HCT116 (cell line): ENCODE measurements at regions not wholly inside any gene's neighbourhood (a gene's known extent, or its start where the extent isn't known, plus 50 kb on each side); places are given as distances from the start of the nearest gene placed in this dataset.

Source experiments
- ATAC-seq: fragments of 200-7000 bp; cut with Tn5 transposase; 2 replicates; pipeline ENCODE4 v1.9.1; 2020; ENCODE audit warnings: mild to moderate bottlenecking, moderate library complexity
- BruUV-seq: library from RNA; stranded (reverse); fragments of 400-500 nt; replicated peaks from 2 replicates; lab custom pipeline; 2021; lab: Mats Ljungman, UMichigan
- CTCF ChIA-PET: fragments of 300-600 bp; sonication (Branson Sonifier 250); formaldehyde crosslinking; loops from one replicate; lab custom pipeline; 2021; ENCODE audit warnings: antibody characterized with exemption; lab: Charles Lee
- POLR2A ChIA-PET: fragments of 300-600, 350-600 bp; sonication (Branson Sonifier 250); formaldehyde crosslinking; loops from one replicate; lab custom pipeline; 2021; ENCODE audit warnings: antibody characterized with exemption; lab: Charles Lee
- RAD21 ChIA-PET, 2 experiments: fragments of 300-600 bp; sonication (Branson Sonifier 250); formaldehyde crosslinking; loops; one replicate each; lab custom pipeline; 2023; ENCODE audit warnings: low total read pairs in 2 of 2; ENCODE audit not compliant: uncharacterized antibody in 2 of 2, unreplicated experiment in 2 of 2, low non-redundant PET in 1 of 2; lab: Charles Lee
- DNase-seq: peaks from one replicate; pipeline ENCODE4 v3.0.0-alpha.2; 2010; ENCODE audit warnings: low read depth, low spot score
- H2AFZ ChIP-seq: fragments of 200-600 bp; shearing (Covaris generic), sonication (generic); 2 replicates; pipeline ENCODE4 v1.6.1; 2017; ENCODE audit warnings: low read depth, mixed run types, mixed read lengths, antibody characterized with exemption, low read length; ENCODE audit not compliant: poor library complexity, severe bottlenecking
- H3K27ac ChIP-seq: 2 replicates; pipeline ENCODE4 v1.5.1; 2012; ENCODE audit warnings: low read depth, low read length
- H3K27me3 ChIP-seq: fragments of 200-600 bp; sonication (generic); 2 replicates; pipeline ENCODE4 v1.6.1; 2016; ENCODE audit warnings: mixed run types, low read length, mixed read lengths; ENCODE audit not compliant: insufficient read depth
- H3K36me3 ChIP-seq, 2 experiments: fragments of 200-500 bp in 1 of 2; fragments of 200-600 bp in 1 of 2; sonication (Bioruptor generic) in 1 of 2; sonication (generic) in 1 of 2; 2 replicates each; pipeline versions ENCODE4 v1.5.1 to v1.6.1; 2014 to 2016; ENCODE audit warnings: low read length in 2 of 2, inconsistent platforms in 1 of 2, mixed read lengths in 1 of 2, mixed run types in 1 of 2; ENCODE audit not compliant: insufficient read depth in 2 of 2, control insufficient read depth in 1 of 2
- H3K4me1 ChIP-seq, 2 experiments: fragments of 200-600 bp in 1 of 2; sonication (generic) in 1 of 2; 2 replicates each; pipeline versions ENCODE4 v1.5.1 to v1.6.1; 2012 to 2017; ENCODE audit warnings: low read length in 2 of 2, inconsistent platforms in 1 of 2, mild to moderate bottlenecking in 1 of 2, mixed read lengths in 1 of 2, mixed run types in 1 of 2, moderate library complexity in 1 of 2; ENCODE audit not compliant: insufficient read depth in 2 of 2, control insufficient read depth in 1 of 2
- H3K4me2 ChIP-seq: fragments of 200-600 bp; sonication (generic); 2 replicates; pipeline ENCODE4 v1.6.1; 2017; ENCODE audit warnings: mixed run types, low read length, mixed read lengths
- H3K4me3 ChIP-seq, 2 experiments: fragments of 200-600 bp in 1 of 2; sonication (generic) in 1 of 2; replicated peaks in 1 of 2; 2 replicates each; pipeline ENCODE4 v1.5.1; 2011 to 2016; ENCODE audit warnings: low read length in 2 of 2, control low read depth in 1 of 2, low read depth in 1 of 2, mild to moderate bottlenecking in 1 of 2, mixed read lengths in 1 of 2, mixed run types in 1 of 2
- H3K79me2 ChIP-seq: fragments of 200-600 bp; sonication (generic); 2 replicates; pipeline ENCODE4 v1.6.1; 2017; ENCODE audit warnings: mild to moderate bottlenecking, mixed run types, low read length, moderate library complexity, mixed read lengths; ENCODE audit not compliant: insufficient read depth
- H3K9ac ChIP-seq: fragments of 200-600 bp; sonication (generic); 2 replicates; pipeline ENCODE4 v1.6.1; 2016; ENCODE audit warnings: low read length, mixed read lengths
- H3K9me2 ChIP-seq: fragments of 200-600 bp; sonication (generic), shearing (Covaris generic); 2 replicates; pipeline ENCODE4 v1.6.1; 2017; ENCODE audit warnings: mixed run types, mild to moderate bottlenecking, moderate library complexity; ENCODE audit not compliant: insufficient read depth
- H3K9me3 ChIP-seq, 2 experiments: fragments of 200-500 bp in 1 of 2; fragments of 200-600 bp in 1 of 2; sonication (Bioruptor generic) in 1 of 2; sonication (generic) in 1 of 2; 2 replicates each; pipeline ENCODE4 v1.6.1; 2014 to 2017; ENCODE audit warnings: low read length in 2 of 2, mixed read lengths in 2 of 2, inconsistent platforms in 1 of 2, low read depth in 1 of 2, mild to moderate bottlenecking in 1 of 2, mixed run types in 1 of 2, moderate library complexity in 1 of 2; ENCODE audit not compliant: control insufficient read depth in 1 of 2, insufficient read depth in 1 of 2
- H4K20me1 ChIP-seq: fragments of 200-600 bp; sonication (generic), shearing (Covaris generic); 2 replicates; pipeline ENCODE4 v1.6.1; 2017; ENCODE audit warnings: mixed run types, mild to moderate bottlenecking, moderate library complexity; ENCODE audit not compliant: insufficient read depth
- CBX3 ChIP-seq: IDR thresholded peaks from 2 replicates; pipeline ENCODE4 v1.6.1; 2012; ENCODE audit warnings: low read depth
- CEBPB ChIP-seq: IDR thresholded peaks from 2 replicates; pipeline ENCODE4 v1.6.1; 2012; ENCODE audit warnings: low read depth
- ELF1 ChIP-seq: IDR thresholded peaks from 2 replicates; pipeline ENCODE4 v1.6.1; 2012; ENCODE audit warnings: low read depth, borderline replicate concordance
- EZH2 ChIP-seq: fragments of 200-600 bp; sonication (generic); IDR thresholded peaks from 2 replicates; pipeline ENCODE4 v1.6.1; 2017; ENCODE audit warnings: antibody characterized with exemption, mixed run types
- JUND ChIP-seq: IDR thresholded peaks from 2 replicates; pipeline ENCODE4 v1.6.1; 2012
- MAX ChIP-seq: IDR thresholded peaks from 2 replicates; pipeline ENCODE4 v1.6.1; 2012
- POLR2A ChIP-seq: IDR thresholded peaks from 2 replicates; pipeline ENCODE4 v1.7.0; 2011; ENCODE audit warnings: borderline replicate concordance; ENCODE audit not compliant: insufficient read depth, insufficient read length; ENCODE audit errors: extremely low read depth
- POLR2AphosphoS5 ChIP-seq: IDR thresholded peaks from 2 replicates; pipeline ENCODE4 v1.6.1; 2011; ENCODE audit warnings: mild to moderate bottlenecking, low read depth, low read length, moderate library complexity
- SP1 ChIP-seq: IDR thresholded peaks from 2 replicates; pipeline ENCODE4 v1.6.1; 2012; ENCODE audit warnings: low read depth
- SRF ChIP-seq: IDR thresholded peaks from 2 replicates; pipeline ENCODE4 v1.6.1; 2012; ENCODE audit warnings: low read depth
- TCF7L2 ChIP-seq: IDR thresholded peaks from 2 replicates; pipeline ENCODE4 v1.7.0; 2011; ENCODE audit warnings: borderline replicate concordance, inconsistent platforms; ENCODE audit not compliant: insufficient read depth, insufficient read length; ENCODE audit errors: extremely low read depth
- YY1 ChIP-seq: IDR thresholded peaks from 2 replicates; pipeline ENCODE4 v1.6.1; 2011; ENCODE audit warnings: low read length, low read depth, moderate library complexity, mild to moderate bottlenecking; ENCODE audit not compliant: insufficient replicate concordance; ENCODE audit errors: extremely low read depth
- ZNF274 ChIP-seq: fragments of 200-500 bp; sonication (Bioruptor generic); IDR thresholded peaks from 2 replicates; pipeline ENCODE4 v1.6.1; 2014; ENCODE audit warnings: mild to moderate bottlenecking, low read depth, low read length, inconsistent platforms
- intact Hi-C: fragments of 100-400 bp; cut with micrococcal nuclease; formaldehyde crosslinking; loops from 2 replicates; pipeline ENCODE4 v1.10.0; 2022
- TF ChIP-seq, protein P1 (sequence below), 3 experiments: fragments of 200-600 bp in 1 of 3; sonication (generic) in 1 of 3; IDR thresholded peaks in 2 of 3; conservative IDR thresholded peaks in 1 of 3; 2 replicates each; pipeline ENCODE4 v1.5.1; 2012 to 2017; ENCODE audit warnings: low read depth in 2 of 3, low read length in 2 of 3, antibody characterized with exemption in 1 of 3, borderline replicate concordance in 1 of 3, control low read depth in 1 of 3, mild to moderate bottlenecking in 1 of 3, mixed read lengths in 1 of 3, mixed run types in 1 of 3, moderate library complexity in 1 of 3; ENCODE audit not compliant: insufficient read depth in 1 of 3

- Histone ChIP-seq H3K27me3 (no peaks in the 10 kb centered on the region), H3K27ac (no peak overlapping the region), H3K9me2 (no peaks in the 10 kb centered on the region), H3K79me2 (no peaks in the 10 kb centered on the region), H2AFZ (no peak overlapping the region), H3K36me3 (no peaks in the 10 kb centered on the region), H3K4me3 (no peak overlapping the region), H3K9ac (no peak overlapping the region), H3K9me3 (peaks cover 0 to 14% of the 10 kb centered on the region in 2 experiments; a peak in 2 of 4 replicates), H3K4me2 (no peak overlapping the region), H4K20me1 (no peaks in the 10 kb centered on the region), H3K4me1 (no peaks in the 10 kb centered on the region)
- DNase-seq (no peak), ATAC-seq (no peak)
- BruUV-seq = no TSS peak
- intact Hi-C loops = no loop called here
- ChIA-PET RAD21 (no interaction called here), CTCF (no interaction called here), POLR2A (no interaction called here)
- no peak for TF ChIP-seq JUND
- TF ChIP-seq SP1 = no peak
- no peak for TF ChIP-seq SRF
- TF ChIP-seq CEBPB = no peak
- TF ChIP-seq EZH2 = no peak
- TF ChIP-seq MAX = no peak
- TF ChIP-seq POLR2A = no peak
- TF ChIP-seq, protein P1, sequence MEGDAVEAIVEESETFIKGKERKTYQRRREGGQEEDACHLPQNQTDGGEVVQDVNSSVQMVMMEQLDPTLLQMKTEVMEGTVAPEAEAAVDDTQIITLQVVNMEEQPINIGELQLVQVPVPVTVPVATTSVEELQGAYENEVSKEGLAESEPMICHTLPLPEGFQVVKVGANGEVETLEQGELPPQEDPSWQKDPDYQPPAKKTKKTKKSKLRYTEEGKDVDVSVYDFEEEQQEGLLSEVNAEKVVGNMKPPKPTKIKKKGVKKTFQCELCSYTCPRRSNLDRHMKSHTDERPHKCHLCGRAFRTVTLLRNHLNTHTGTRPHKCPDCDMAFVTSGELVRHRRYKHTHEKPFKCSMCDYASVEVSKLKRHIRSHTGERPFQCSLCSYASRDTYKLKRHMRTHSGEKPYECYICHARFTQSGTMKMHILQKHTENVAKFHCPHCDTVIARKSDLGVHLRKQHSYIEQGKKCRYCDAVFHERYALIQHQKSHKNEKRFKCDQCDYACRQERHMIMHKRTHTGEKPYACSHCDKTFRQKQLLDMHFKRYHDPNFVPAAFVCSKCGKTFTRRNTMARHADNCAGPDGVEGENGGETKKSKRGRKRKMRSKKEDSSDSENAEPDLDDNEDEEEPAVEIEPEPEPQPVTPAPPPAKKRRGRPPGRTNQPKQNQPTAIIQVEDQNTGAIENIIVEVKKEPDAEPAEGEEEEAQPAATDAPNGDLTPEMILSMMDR (IDR thresholded peaks at IDR 0.05 in 2 of 3, conservative IDR thresholded peaks at IDR 0.05 in 1 of 3; ENCODE audit: borderline replicate concordance in 1 of 3, insufficient read depth in 1 of 3, low read depth in 2 of 3, low read length in 2 of 3) = no peak
- TF ChIP-seq TCF7L2 = no peak
Measured at GRCh38 chr2:13485256-13485655, 768.5 kb downstream of the TRIB2 start.

DNA sequence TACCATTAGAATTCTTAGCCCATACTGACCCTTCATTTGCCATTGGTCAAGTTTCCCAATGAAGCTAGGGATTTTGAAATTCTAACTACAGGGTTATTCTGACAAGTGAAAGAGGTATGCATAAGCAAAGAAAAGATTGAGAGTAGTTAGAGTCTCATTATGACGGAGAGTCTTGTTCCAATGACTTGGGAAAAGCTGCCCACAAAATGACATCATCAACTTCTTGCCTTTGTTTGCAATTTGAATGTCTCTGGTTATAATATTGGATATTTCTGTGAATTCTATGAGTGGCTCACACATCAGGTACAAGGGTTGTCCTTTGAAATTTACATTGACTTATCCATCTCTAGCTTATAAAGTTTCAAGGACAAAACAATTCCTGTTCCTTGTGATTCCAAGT is 772.2 kb downstream of the TRIB2 start:
- H4K20me1 ChIP-seq = no peaks in the 10 kb centered on the region
- CTCF ChIA-PET = no interaction called here
- H3K4me3 ChIP-seq = no peak overlapping the region
- H3K9me2 ChIP-seq = no peaks in the 10 kb centered on the region
- POLR2A ChIA-PET = no interaction called here
- H3K79me2 ChIP-seq = no peaks in the 10 kb centered on the region
- H3K4me2 ChIP-seq = no peak overlapping the region
- H3K27ac ChIP-seq = no peak overlapping the region
- H3K4me1 ChIP-seq = no peaks in the 10 kb centered on the region
- H3K9ac ChIP-seq = no peak overlapping the region
- no peak for DNase-seq
- no peaks in the 10 kb centered on the region for H3K27me3 ChIP-seq
- no peak overlapping the region for H2AFZ ChIP-seq
- H3K9me3 ChIP-seq = peaks cover 0 to 23% of the 10 kb centered on the region in 2 experiments; a peak in 2 of 4 replicates
- no peak for ATAC-seq
- intact Hi-C loops = no loop called here
- H3K36me3 ChIP-seq = no peaks in the 10 kb centered on the region
- RAD21 ChIA-PET = no interaction called here
- no TSS peak for BruUV-seq
- no peak for TF ChIP-seq JUND
- no peak for TF ChIP-seq YY1
- TF ChIP-seq TCF7L2 = no peak
- TF ChIP-seq CEBPB = no peak
- no peak for TF ChIP-seq CBX3
- TF ChIP-seq SP1 = no peak
- TF ChIP-seq, protein P1 (IDR thresholded peaks at IDR 0.05 in 2 of 3, conservative IDR thresholded peaks at IDR 0.05 in 1 of 3; ENCODE audit: borderline replicate concordance in 1 of 3, insufficient read depth in 1 of 3, low read depth in 2 of 3, low read length in 2 of 3) = no peak
- no peak for TF ChIP-seq ELF1
- TF ChIP-seq POLR2AphosphoS5 = no peak
- no peak for TF ChIP-seq ZNF274
- TF ChIP-seq MAX = no peak
